ENCODE measurements at regions not wholly inside any gene's neighbourhood (a gene's known extent, or its start where the extent isn't known, plus 50 kb on each side); places are given as distances from the start of the nearest gene placed in this dataset.

- no peak for TF ChIP-seq CTCF (conservative IDR thresholded peaks at IDR 0.05; ENCODE audit: low read length)
- H3K4me3 ChIP-seq (ENCODE audit: low read length), result no peak overlapping the region
- DNase-seq (ENCODE audit: low read depth), result no peak
These were observed 253.1 kb downstream of the SIPA1L2 start for GRCh38 chr1:232376632-232377493.

GRCh38 chr1:232372841-232373440 is 257.0 kb downstream of the SIPA1L2 start:
- no peak overlapping the region for H3K4me3 ChIP-seq (ENCODE audit: low read length)
- no peak for DNase-seq (ENCODE audit: low read depth)
- no peak for TF ChIP-seq CTCF (conservative IDR thresholded peaks at IDR 0.05; ENCODE audit: low read length)

GRCh38 chr1:232372431-232372830 is 257.5 kb downstream of the SIPA1L2 start:
- DNase-seq (ENCODE audit: low read depth), result no peak
- no peak for TF ChIP-seq CTCF (conservative IDR thresholded peaks at IDR 0.05; ENCODE audit: low read length)
- no peak overlapping the region for H3K4me3 ChIP-seq (ENCODE audit: low read length)

- no peak for DNase-seq (ENCODE audit: low read depth)
- no peak overlapping the region for H3K4me3 ChIP-seq (ENCODE audit: low read length)
- TF ChIP-seq CTCF (conservative IDR thresholded peaks at IDR 0.05; ENCODE audit: low read length), result no peak
These were observed 260.3 kb downstream of the SIPA1L2 start for GRCh38 chr1:232369451-232370296.

- H3K4me3 ChIP-seq (ENCODE audit: low read length), result no peak overlapping the region
- TF ChIP-seq CTCF (conservative IDR thresholded peaks at IDR 0.05; ENCODE audit: low read length), result no peak
- DNase-seq (ENCODE audit: low read depth), result no peak
These were observed 261.1 kb downstream of the SIPA1L2 start for GRCh38 chr1:232368821-232369321.

GRCh38 chr1:232367293-232367692 is 262.6 kb downstream of the SIPA1L2 start:
- DNase-seq (ENCODE audit: low read depth), result no peak
- H3K4me3 ChIP-seq (ENCODE audit: low read length), result no peak overlapping the region
- TF ChIP-seq CTCF (conservative IDR thresholded peaks at IDR 0.05; ENCODE audit: low read length), result no peak
